Activated T-cell treated with anti-CD3 and anti-CD28 coated beads, Interleukin-2, amount 50 U/mL, for 4 hours (primary cell): ENCODE measurements at regions not wholly inside any gene's neighbourhood (a gene's known extent, or its start where the extent isn't known, plus 50 kb on each side); places are given as distances from the start of the nearest gene placed in this dataset.

ENCODE experiments used
- ATAC-seq, 2 donors: fragments of 200-7000 bp; cut with Tn5 transposase; one replicate each; pipeline ENCODE4 v1.10.0; 2021
- DNase-seq: peaks from one replicate; pipeline ENCODE4 v3.0.0-alpha.2; 2020
- H3K27me3 Mint-ChIP-seq: one replicate; pipeline ENCODE4 v1.8.0; 2021; ENCODE audit warnings: low read depth, mixed read lengths
- H3K36me3 Mint-ChIP-seq: one replicate; pipeline ENCODE4 v1.8.0; 2022; ENCODE audit warnings: mixed read lengths; ENCODE audit not compliant: insufficient read depth
- H3K4me1 Mint-ChIP-seq: one replicate; pipeline ENCODE4 v1.8.0; 2021; ENCODE audit warnings: low read depth, mixed read lengths
- H3K4me3 Mint-ChIP-seq: one replicate; pipeline ENCODE4 v1.8.0; 2021; ENCODE audit warnings: mild to moderate bottlenecking, moderate library complexity, mixed read lengths
- H3K9me3 Mint-ChIP-seq: one replicate; pipeline ENCODE4 v1.8.0; 2021; ENCODE audit warnings: mixed read lengths

- Mint-ChIP-seq H3K36me3 (no peaks in the 10 kb centered on the region), H3K4me1 (no peaks in the 10 kb centered on the region), H3K4me3 (no peak overlapping the region), H3K9me3 (peaks cover 7% of the 10 kb centered on the region), H3K27me3 (no peaks in the 10 kb centered on the region)
- DNase-seq (no peak), ATAC-seq (no peak)
Measured at GRCh38 chr4:178470996-178471784, 1029.0 kb upstream of the AGA start.

DNA sequence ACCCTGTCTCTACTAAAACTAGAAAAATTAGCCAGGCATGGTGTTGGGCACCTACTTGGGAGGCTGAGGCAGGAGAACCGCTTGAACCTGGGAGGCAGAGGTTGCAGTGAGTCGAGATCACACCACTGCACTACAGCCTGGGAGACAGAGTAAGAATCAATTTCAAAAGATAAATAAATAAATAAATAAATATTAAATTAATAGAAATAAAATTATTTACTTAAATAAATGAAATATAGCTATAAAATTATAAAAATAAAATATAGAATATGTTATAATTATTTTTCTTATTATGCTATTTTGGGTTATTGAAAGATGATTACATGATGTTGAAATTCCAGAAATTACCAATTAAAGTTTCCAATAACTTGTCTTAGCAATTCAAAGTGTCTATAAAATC is 1029.8 kb upstream of the AGA start:
- Mint-ChIP-seq H3K27me3 (no peaks in the 10 kb centered on the region), H3K9me3 (peaks cover 7% of the 10 kb centered on the region), H3K4me1 (no peaks in the 10 kb centered on the region), H3K4me3 (no peak overlapping the region), H3K36me3 (no peaks in the 10 kb centered on the region)
- DNase-seq = no peak
- no peak for ATAC-seq

- H3K4me3 Mint-ChIP-seq = no peak overlapping the region
- peaks cover 8% of the 10 kb centered on the region for H3K9me3 Mint-ChIP-seq
- no peak for DNase-seq
- no peaks in the 10 kb centered on the region for H3K27me3 Mint-ChIP-seq
- ATAC-seq = no peak
- no peaks in the 10 kb centered on the region for H3K36me3 Mint-ChIP-seq
- H3K4me1 Mint-ChIP-seq = no peaks in the 10 kb centered on the region
Measured at GRCh38 chr4:178480105-178480504, 1037.9 kb upstream of the AGA start.

GRCh38 chr4:178480881-178481280 is 1038.6 kb upstream of the AGA start:
- H3K9me3 Mint-ChIP-seq = peaks cover 4% of the 10 kb centered on the region
- H3K36me3 Mint-ChIP-seq = no peaks in the 10 kb centered on the region
- no peak for ATAC-seq
- H3K27me3 Mint-ChIP-seq = no peaks in the 10 kb centered on the region
- no peak overlapping the region for H3K4me3 Mint-ChIP-seq
- no peak for DNase-seq
- no peaks in the 10 kb centered on the region for H3K4me1 Mint-ChIP-seq

GRCh38 chr4:178481564-178481963 is 1039.3 kb upstream of the AGA start:
- Mint-ChIP-seq H3K36me3 (no peaks in the 10 kb centered on the region), H3K4me1 (no peaks in the 10 kb centered on the region), H3K27me3 (no peaks in the 10 kb centered on the region), H3K4me3 (no peak overlapping the region), H3K9me3 (peaks cover 4% of the 10 kb centered on the region)
- ATAC-seq (no peak), DNase-seq (no peak)

DNA sequence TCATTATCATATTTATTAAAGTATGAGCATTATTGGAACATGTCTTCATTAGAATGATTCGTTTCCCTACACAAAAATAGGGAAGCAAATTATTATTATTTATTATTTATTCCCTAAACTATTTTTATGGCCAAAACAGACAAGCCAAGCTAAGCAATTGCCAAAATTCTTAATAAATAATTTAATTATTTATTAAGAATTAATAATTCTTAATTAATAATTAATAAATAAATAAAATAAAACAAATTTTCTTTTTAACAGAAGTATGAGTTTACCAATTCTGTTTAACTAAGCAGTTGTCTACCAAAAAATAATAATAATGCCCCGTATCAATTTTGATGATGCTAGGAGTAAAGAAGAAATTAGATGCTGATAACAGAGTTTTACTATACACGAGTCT is 1080.8 kb upstream of the AGA start:
- no peaks in the 10 kb centered on the region for H3K36me3 Mint-ChIP-seq

DNA sequence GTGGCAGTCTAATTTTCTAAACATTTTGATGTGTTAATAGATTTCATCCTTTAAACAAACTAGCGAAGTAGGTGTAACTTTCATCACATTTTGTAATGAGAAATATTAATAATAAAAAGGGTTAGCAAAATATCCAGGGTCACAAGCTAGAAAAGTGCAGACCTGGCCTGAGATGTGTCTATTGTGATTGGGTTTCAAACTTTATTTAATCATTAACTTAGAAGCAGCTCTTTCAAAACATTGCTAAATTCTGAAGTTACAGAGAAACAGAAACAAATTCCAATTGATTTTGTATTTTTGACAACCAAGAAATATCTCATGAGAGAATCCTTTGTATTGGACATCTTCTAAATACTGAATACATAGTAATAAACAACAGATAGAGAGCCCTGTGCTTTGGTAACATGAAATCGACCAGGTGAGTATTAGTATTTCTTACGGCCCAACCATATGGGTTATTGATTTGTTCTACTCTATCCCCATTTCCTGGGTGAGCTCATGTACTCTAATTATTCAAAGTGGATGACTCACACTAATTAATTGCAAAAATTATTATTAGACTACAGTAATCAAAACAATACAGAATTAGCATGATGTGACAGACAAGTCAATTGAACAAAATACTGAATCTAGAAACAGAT is 1093.8 kb upstream of the AGA start:
- ATAC-seq (no peak), DNase-seq (no peak)
- no peaks in the 10 kb centered on the region for H3K36me3 Mint-ChIP-seq
- no peaks in the 10 kb centered on the region for H3K27me3 Mint-ChIP-seq
- H3K4me1 Mint-ChIP-seq = no peaks in the 10 kb centered on the region
- H3K9me3 Mint-ChIP-seq = peaks cover 9% of the 10 kb centered on the region
- no peak overlapping the region for H3K4me3 Mint-ChIP-seq

More for the DNA sequence above, 1080.8 kb upstream of the AGA start:
- ATAC-seq = no peak
- H3K4me3 Mint-ChIP-seq = no peak overlapping the region
- no peaks in the 10 kb centered on the region for H3K27me3 Mint-ChIP-seq
- no peak for DNase-seq
- H3K9me3 Mint-ChIP-seq = peaks cover 10% of the 10 kb centered on the region
- no peaks in the 10 kb centered on the region for H3K4me1 Mint-ChIP-seq

DNA sequence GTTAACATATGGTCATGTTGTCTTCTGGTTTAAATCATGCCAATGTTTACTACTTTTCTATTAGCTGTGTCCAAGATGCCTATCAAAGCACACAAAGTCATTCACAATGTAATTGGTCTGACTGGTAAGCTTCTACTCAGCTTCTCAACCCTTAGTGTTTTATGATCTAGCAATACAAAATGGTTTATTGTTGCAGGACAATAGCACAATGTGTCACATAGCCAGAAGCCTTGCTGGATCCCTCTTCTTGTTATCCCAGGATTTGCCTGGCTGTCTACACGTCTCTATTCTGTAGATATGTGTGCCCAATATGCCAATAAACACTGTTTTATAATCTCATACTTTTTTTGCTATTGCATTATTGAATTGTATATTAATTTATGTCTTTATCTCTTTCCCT is 1111.0 kb upstream of the AGA start:
- no peaks in the 10 kb centered on the region for H3K27me3 Mint-ChIP-seq
- ATAC-seq (no peak), DNase-seq (no peak)
- H3K36me3 Mint-ChIP-seq = no peaks in the 10 kb centered on the region
- no peak overlapping the region for H3K4me3 Mint-ChIP-seq
- no peaks in the 10 kb centered on the region for H3K9me3 Mint-ChIP-seq
- no peaks in the 10 kb centered on the region for H3K4me1 Mint-ChIP-seq

- Mint-ChIP-seq H3K4me3 (no peak overlapping the region), H3K36me3 (no peaks in the 10 kb centered on the region), H3K4me1 (no peaks in the 10 kb centered on the region), H3K27me3 (no peaks in the 10 kb centered on the region), H3K9me3 (no peaks in the 10 kb centered on the region)
- DNase-seq = no peak
- no peak for ATAC-seq
Measured at GRCh38 chr4:178554352-178554751, 1112.1 kb upstream of the AGA start.

GRCh38 chr4:178556796-178557195 is 1114.6 kb upstream of the AGA start:
- no peak overlapping the region for H3K4me3 Mint-ChIP-seq

GRCh38 chr4:178577933-178578332 is 1135.7 kb upstream of the AGA start:
- no peaks in the 10 kb centered on the region for H3K36me3 Mint-ChIP-seq
- no peak for ATAC-seq
- no peaks in the 10 kb centered on the region for H3K27me3 Mint-ChIP-seq
- no peaks in the 10 kb centered on the region for H3K4me1 Mint-ChIP-seq
- no peak for DNase-seq
- H3K9me3 Mint-ChIP-seq = peaks cover 5% of the 10 kb centered on the region
- H3K4me3 Mint-ChIP-seq = no peak overlapping the region

More at GRCh38 chr4:178556796-178557195, 1114.6 kb upstream of the AGA start:
- DNase-seq (no peak), ATAC-seq (no peak)
- Mint-ChIP-seq H3K4me1 (no peaks in the 10 kb centered on the region), H3K27me3 (no peaks in the 10 kb centered on the region), H3K9me3 (peaks cover 7% of the 10 kb centered on the region), H3K36me3 (no peaks in the 10 kb centered on the region)

DNA sequence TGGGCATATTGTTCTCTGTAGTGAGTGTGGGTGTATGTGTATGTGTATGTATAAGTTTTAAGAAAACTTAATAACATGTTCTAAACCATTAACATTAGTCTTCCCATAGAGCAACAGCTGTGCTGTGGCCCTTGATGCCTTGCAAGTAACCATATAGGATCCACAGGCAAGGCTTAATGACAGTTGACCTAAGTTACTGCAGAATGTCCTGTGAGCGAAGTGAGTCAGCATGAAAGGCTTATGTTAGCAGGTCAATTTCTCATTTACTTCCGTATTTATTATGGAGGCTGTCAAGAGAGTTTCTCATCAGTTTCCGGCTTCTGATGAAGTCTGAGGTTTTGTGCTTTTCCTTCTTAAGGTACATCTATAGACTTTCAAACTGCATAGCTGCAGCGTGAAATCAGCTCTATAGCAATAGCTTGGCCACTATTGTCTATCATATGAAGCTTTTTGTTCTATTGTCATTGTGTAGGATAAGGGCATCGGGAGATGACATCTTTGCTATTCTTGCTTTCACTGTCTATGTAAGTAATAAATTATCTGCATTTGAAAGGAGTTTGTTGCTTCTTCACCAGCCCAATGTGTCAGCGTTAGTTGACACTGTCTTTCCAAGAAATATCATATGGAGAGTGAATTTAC is 1153.4 kb upstream of the AGA start:
- Mint-ChIP-seq H3K4me3 (no peak overlapping the region), H3K9me3 (peaks cover 14% of the 10 kb centered on the region), H3K27me3 (no peaks in the 10 kb centered on the region), H3K4me1 (no peaks in the 10 kb centered on the region), H3K36me3 (no peaks in the 10 kb centered on the region)
- no peak for DNase-seq
- no peak for ATAC-seq

GRCh38 chr4:178598672-178599071 is 1156.4 kb upstream of the AGA start:
- ATAC-seq (no peak), DNase-seq (no peak)
- H3K4me1 Mint-ChIP-seq = no peaks in the 10 kb centered on the region
- no peak overlapping the region for H3K4me3 Mint-ChIP-seq
- no peaks in the 10 kb centered on the region for H3K27me3 Mint-ChIP-seq
- peaks cover 10% of the 10 kb centered on the region for H3K9me3 Mint-ChIP-seq
- H3K36me3 Mint-ChIP-seq = no peaks in the 10 kb centered on the region

DNA sequence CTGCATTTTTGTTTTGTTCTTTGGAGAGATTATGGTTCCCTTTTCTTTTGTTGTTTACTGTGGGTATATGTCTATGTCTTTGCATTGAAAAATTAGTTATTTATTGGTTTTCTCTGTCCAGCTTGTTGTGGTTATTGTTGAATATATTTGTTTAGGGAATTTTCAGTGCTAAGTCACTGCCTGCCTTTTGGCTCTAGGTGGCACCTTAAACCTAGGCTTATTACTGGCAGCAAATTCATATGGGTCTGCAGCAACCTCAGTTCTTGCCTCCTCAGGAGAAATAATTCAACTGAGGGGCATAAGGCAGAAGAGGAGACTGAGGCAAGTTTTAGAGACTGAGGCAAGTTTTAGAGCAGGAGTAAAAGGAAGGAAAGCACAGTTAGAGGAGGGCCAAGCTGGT is 1157.3 kb upstream of the AGA start:
- Mint-ChIP-seq H3K27me3 (no peaks in the 10 kb centered on the region), H3K9me3 (peaks cover 10% of the 10 kb centered on the region), H3K4me1 (no peaks in the 10 kb centered on the region), H3K36me3 (no peaks in the 10 kb centered on the region), H3K4me3 (no peak overlapping the region)
- ATAC-seq (no peak), DNase-seq (no peak)

DNA sequence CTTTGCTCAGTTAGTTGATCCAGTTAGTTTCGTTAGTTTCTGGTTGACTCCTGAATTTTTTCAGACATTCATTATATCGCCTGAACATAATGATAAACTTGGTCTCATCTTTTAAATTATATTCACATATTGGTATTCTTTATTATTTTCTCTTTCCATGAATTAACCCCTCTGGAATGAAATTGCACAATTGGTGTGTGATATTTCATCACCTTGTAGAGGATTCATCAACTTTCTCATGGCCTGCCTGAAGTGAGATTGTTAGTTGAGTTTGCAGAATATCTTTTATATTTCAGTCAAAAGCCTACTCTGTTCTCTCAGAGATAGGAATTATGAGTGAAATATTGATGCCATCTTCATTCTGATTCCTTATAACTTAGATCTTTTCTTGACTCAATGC is 1160.6 kb upstream of the AGA start:
- no peak for DNase-seq
- Mint-ChIP-seq H3K4me3 (no peak overlapping the region), H3K36me3 (no peaks in the 10 kb centered on the region), H3K4me1 (no peaks in the 10 kb centered on the region), H3K27me3 (no peaks in the 10 kb centered on the region), H3K9me3 (peaks cover 10% of the 10 kb centered on the region)
- no peak for ATAC-seq
